SIG-M5 (cell line): ENCODE measurements at regions not wholly inside any gene's neighbourhood (a gene's known extent, or its start where the extent isn't known, plus 50 kb on each side); places are given as distances from the start of the nearest gene placed in this dataset.

ENCODE experiments used
- DNase-seq: peaks from one replicate; lab custom pipeline; 2025; lab: John Stamatoyannopoulos, UW

DNA sequence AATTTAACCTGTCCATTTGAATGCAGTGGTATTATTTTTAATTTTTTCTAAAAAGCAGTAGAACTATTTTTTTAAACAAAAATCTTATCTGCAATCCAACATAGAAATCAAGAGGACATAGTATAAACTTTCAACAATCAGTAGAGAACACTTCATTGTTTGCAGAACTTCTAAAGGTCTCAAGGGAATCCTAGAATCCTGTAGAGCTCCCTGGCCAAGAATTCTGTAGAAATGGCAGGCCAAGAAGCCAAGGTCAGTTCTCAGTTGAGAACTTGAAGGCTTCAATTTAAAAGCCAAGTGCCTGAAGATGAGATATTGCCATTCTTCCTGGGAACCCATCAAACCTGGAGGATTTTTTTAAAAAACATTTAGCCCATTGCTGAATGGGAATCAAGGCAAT, 199.2 kb upstream of the KLF4 start:
- DNase-seq, result no peak

- no peak for DNase-seq
Observed at GRCh38 chr9:107685901-107686300, 196.3 kb upstream of the KLF4 start.

DNA sequence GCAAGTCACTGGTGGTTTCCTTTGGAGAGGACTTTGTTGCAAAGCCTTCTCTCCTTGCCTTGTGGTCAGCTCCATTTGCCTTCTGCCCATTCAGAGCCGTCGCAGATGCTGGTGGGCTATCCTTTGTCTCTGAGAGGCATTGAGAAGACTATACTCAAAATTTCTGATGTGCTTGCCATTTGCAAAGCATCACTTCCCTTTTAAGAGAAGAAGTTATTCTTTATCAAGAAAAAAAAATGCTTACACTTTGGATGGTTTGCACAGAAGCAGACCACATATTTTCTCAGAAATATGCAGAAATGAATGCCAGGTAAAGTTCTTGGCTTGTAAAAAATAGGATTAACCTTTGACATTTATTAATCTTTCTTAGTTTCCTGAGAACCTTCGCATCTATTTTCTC, 195.8 kb upstream of the KLF4 start:
- DNase-seq, result no peak

- DNase-seq, result no peak
Observed at GRCh38 chr9:107684224-107684623, 194.7 kb upstream of the KLF4 start.

DNA sequence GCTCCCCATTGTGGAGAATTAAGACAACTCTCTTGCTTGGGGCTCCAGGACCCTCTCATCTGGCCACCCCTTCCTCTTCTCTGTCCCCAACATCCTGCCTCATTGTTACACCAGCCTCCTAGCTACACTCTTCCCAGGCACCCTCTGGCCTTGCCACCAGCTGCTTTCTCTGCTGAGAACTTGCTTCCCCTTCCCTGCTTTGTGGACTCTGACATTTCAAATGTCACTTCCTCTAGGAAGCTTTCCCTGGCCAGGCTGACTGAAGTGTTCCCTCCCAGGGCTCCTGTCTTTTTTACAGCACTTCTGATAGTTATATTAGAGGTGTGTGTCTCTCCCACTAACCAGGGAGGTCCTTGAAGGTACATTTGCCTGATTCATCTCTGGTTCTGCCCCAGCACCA, 194.0 kb upstream of the KLF4 start:
- no peak for DNase-seq

- DNase-seq, result no peak
Observed at GRCh38 chr9:107681988-107682387, 192.4 kb upstream of the KLF4 start.

- DNase-seq, result no peak
Observed at GRCh38 chr9:107675351-107676259, 186.0 kb upstream of the KLF4 start.

DNA sequence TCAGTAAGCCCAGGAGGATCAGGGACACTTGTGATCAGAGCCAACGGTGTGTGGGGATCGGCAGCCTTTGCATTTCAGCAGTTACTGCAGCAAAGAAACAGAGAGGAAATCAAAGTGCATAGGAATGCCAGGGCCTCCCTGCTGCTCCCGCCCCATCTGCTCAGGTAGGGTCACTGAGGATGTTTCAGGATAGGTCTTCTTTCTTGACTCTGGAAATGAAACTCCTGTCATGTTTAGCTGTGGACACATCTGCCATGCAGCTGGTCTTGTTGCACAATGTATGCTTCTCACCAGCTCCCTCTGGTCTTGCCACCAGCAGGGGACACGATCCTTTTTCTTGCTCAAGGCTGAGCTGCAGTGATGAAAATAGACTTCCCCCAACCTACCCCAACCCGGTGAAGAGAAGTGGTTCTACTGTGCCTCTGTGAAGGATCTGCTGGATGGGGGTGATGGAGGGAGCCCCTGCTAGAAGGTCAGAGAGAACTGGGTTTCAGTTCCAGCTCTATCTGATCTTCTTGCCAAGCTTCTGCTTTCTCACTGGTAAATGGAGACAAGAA, 185.2 kb upstream of the KLF4 start:
- DNase-seq, result peak; percentile 92

DNA sequence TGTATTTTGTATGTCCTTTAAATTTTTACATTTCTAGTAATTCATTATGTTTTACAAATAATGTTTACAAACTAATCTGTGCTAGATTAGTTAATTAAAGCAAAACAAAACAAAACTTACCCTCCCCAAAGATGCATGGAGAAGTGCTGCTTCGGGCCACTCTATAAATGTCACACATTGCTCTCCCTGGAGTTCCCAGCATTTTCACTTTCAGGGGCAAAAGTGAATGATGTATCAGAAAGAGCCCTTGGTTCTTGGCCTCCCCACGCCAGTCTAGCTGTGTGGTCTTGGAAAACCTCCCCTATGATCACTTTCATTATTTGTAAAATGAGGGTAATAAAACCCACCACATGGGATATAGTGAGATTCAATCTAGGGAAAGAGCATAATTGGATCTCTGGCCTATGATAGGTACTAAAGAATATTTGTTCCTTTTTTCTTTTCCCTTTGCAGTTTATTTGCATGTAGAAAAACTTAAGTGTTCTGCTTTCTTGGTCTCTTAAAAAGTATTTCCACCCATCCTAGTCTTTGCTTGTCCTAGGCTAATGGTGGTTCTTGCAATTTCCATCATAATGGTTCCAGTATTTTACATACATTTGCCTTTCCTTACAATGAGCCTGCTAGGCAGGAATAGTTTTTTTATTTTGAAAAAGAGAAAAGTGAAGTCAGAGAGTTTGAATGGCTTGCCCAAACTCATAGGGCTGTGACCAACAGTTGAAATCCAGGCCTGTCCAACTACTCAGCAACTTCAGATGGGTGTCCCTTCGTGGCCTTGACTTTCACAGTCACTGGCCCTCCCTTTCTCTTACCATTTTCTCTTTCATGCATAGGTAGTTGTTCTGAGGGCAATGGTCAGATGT, 184.5 kb upstream of the KLF4 start:
- DNase-seq, result no peak

- no peak for DNase-seq
Observed at GRCh38 chr9:107671588-107671987, 182.0 kb upstream of the KLF4 start.

DNA sequence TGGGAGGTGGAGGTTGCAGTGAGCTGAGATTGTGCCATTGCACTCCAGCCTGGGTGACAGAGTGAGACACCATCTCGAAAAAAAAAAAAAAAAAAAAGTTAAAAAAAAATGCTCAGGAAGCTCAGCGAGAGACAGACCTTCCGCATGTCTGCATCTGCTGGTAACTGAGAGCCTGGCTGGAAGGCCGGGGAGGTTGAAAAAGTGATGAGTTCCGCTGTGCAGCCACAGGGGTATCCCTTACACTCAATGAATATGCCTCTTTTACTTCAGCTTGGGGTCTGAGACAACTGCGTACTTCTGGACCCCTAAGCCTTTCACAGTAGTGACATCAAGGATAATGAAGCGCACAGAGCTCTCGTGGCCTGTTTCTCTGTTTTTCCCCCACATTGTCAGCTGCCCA, 179.9 kb upstream of the KLF4 start:
- no peak for DNase-seq

- no peak for DNase-seq
Observed at GRCh38 chr9:107667231-107668070, 177.9 kb upstream of the KLF4 start.

- DNase-seq, result no peak
Observed at GRCh38 chr9:107665057-107665456, 175.5 kb upstream of the KLF4 start.

- no peak for DNase-seq
Observed at GRCh38 chr9:107660976-107661375, 171.4 kb upstream of the KLF4 start.

- DNase-seq, result no peak
Observed at GRCh38 chr9:107653263-107653821, 163.8 kb upstream of the KLF4 start.

DNA sequence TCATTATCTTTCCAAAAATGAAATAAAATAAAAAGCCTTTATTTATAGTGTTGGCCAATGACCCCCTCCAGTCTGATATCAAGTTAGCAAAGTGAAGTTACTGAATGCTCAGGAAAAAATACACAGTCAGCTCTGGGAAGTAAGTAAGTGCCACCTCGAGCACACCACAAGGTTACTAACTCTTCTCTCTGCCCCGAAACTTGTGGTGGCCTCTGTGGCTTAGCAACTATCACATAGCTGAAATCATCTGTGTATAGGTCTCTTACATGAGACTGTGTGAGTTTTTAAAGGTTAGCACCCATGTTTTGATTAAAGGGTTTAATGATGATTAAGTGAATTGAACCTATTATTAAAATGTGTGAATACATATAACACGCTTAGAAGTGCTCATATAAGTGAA, 161.4 kb upstream of the KLF4 start:
- DNase-seq, result no peak

GRCh38 chr9:107650321-107650720, 160.8 kb upstream of the KLF4 start:
- no peak for DNase-seq

DNA sequence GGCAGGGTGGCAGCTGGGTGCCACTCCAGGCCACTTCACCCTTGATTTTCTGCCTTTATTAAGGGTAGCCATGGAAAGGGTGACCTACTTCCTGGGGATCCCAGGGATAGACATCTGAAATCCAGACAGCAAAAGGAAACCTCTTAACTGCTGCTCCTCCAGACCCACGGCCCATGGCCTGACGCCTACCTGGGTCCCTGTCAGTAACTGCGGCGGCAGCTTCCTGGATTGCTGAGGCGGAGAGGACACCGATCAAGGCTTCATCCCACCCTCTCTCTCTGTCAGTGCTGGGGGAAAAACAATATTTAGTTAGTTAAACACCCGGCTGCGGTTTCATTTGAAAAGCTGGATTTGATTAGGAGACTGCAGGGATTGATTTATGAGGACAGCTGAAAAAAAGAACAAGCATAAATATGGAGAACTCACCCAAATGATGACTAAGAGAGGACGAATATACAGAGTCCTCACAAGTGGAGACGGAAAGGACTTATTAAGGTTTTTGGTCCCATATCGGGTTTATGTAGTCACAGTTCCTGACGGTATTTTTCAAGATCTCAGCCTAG, 158.7 kb upstream of the KLF4 start:
- no peak for DNase-seq

GRCh38 chr9:107647611-107648010, 158.0 kb upstream of the KLF4 start:
- no peak for DNase-seq

DNA sequence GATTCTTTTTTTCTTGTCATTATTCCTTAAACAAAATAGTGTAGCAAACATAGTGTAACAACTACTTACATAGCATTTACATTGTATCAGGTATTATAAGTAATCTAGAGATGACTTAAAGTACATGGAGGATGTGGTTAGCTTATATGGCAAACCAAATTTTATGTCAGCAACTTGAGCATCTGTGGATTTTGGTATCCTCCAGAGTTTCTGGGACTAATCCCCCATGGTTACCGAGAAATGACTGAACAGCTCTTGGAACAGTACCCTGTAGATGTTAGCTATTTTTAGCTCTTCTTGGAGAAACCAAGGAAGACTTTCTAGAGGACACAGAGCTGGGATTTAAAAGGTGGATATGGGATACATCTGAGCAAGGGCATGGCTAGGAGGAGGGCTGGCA, 157.6 kb upstream of the KLF4 start:
- DNase-seq, result no peak

DNA sequence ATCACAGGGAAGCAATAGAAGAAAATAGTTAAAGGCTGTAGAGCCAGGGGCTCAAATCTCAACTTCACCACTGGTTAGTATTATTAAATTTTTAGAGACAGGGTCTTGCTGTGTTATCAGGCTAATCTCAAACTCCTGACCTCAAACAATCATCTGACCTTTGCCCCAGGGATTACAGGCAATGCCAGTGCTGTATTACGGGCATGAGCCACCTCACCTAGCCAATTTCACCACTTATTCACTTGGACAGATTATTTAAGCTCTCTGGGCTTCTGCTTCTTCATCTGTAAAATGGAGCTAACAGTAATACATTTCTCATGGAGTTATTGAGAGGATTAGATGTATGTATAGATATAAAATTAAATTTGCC, 155.9 kb upstream of the KLF4 start:
- no peak for DNase-seq
